OCI-LY7 (cell line): ENCODE measurements at regions not wholly inside any gene's neighbourhood (a gene's known extent, or its start where the extent isn't known, plus 50 kb on each side); places are given as distances from the start of the nearest gene placed in this dataset.
"Not testable (repeated sequence)": the region's sequence is repeated elsewhere in the genome, so short reads cannot be mapped to it uniquely, and the experiment has no call there.

ENCODE experiments used
- BruUV-seq: library from RNA; stranded (reverse); fragments of 400-500 nt; replicated peaks from 2 replicates; lab custom pipeline; 2021; lab: Mats Ljungman, UMichigan
- CTCF ChIA-PET: fragments of 300-600 bp; sonication (Branson Sonifier 250); formaldehyde crosslinking; loops from one replicate; lab custom pipeline; 2022; ENCODE audit warnings: antibody characterized with exemption; ENCODE audit not compliant: unreplicated experiment; lab: Charles Lee
- POLR2A ChIA-PET: fragments of 300-600 bp; sonication (Branson Sonifier 250); formaldehyde crosslinking; loops from one replicate; lab custom pipeline; 2022; ENCODE audit warnings: antibody characterized with exemption; lab: Charles Lee
- DNase-seq: peaks from one replicate; pipeline ENCODE4 v3.0.0-alpha.2; 2015; ENCODE audit warnings: low spot score
- H2AFZ ChIP-seq: fragments of 200-600 bp; sonication (generic), shearing (Covaris generic); 2 replicates; pipeline ENCODE4 v1.6.1; 2014; ENCODE audit warnings: mild to moderate bottlenecking, antibody characterized with exemption, low read length, moderate library complexity
- H3K27ac ChIP-seq: fragments of 200-600 bp; sonication (generic); 2 replicates; pipeline ENCODE4 v1.5.1; 2014; ENCODE audit warnings: mixed run types, low read depth, mild to moderate bottlenecking, moderate library complexity, low read length, inconsistent platforms; ENCODE audit not compliant: poor library complexity, severe bottlenecking
- H3K36me3 ChIP-seq: fragments of 200-600 bp; sonication (generic); 2 replicates; pipeline ENCODE4 v1.6.1; 2014; ENCODE audit warnings: mild to moderate bottlenecking, antibody characterized with exemption, low read length, moderate library complexity, mixed read lengths; ENCODE audit not compliant: insufficient read depth
- H3K4me1 ChIP-seq: fragments of 200-600 bp; sonication (generic); 2 replicates; pipeline ENCODE4 v1.5.1; 2014; ENCODE audit warnings: mild to moderate bottlenecking, low read length; ENCODE audit not compliant: insufficient read depth, poor library complexity, severe bottlenecking
- H3K4me2 ChIP-seq: fragments of 200-600 bp; sonication (generic); 2 replicates; pipeline ENCODE4 v1.6.1; 2014; ENCODE audit warnings: mild to moderate bottlenecking, low read length
- H3K4me3 ChIP-seq: fragments of 200-600 bp; sonication (generic); 2 replicates; pipeline ENCODE4 v1.5.1; 2014; ENCODE audit warnings: mild to moderate bottlenecking, low read depth, low read length; ENCODE audit not compliant: poor library complexity, severe bottlenecking
- H3K79me2 ChIP-seq: fragments of 200-600 bp; sonication (generic); 2 replicates; pipeline ENCODE4 v1.6.1; 2016; ENCODE audit warnings: low read depth, mild to moderate bottlenecking, low read length, moderate library complexity, mixed read lengths; ENCODE audit not compliant: insufficient read depth
- H3K9me2 ChIP-seq: fragments of 200-600 bp; sonication (generic); 2 replicates; pipeline ENCODE4 v1.6.1; 2016; ENCODE audit warnings: mild to moderate bottlenecking, low read length, mixed read lengths; ENCODE audit not compliant: insufficient read depth
- H3K9me3 ChIP-seq: fragments of 200-600 bp; sonication (generic); 2 replicates; pipeline ENCODE4 v1.6.1; 2014; ENCODE audit warnings: mild to moderate bottlenecking, mixed run types, low read length, mixed read lengths
- H4K20me1 ChIP-seq: fragments of 200-600 bp; sonication (generic); 2 replicates; pipeline ENCODE4 v1.6.1; 2014; ENCODE audit warnings: mild to moderate bottlenecking, antibody characterized with exemption, low read length, moderate library complexity, mixed read lengths; ENCODE audit not compliant: insufficient read depth
- CTCF ChIP-seq: fragments of 200-600 bp; sonication (generic); conservative IDR thresholded peaks from 2 replicates; pipeline ENCODE4 v1.5.1; 2014; ENCODE audit warnings: mild to moderate bottlenecking, antibody characterized with exemption, low read length, moderate library complexity, mixed read lengths
- EZH2phosphoT487 ChIP-seq: fragments of 200-600 bp; sonication (generic); IDR thresholded peaks from 2 replicates; pipeline ENCODE4 v1.6.1; 2018; ENCODE audit warnings: low read depth, borderline replicate concordance, mild to moderate bottlenecking, mixed run types, antibody characterized with exemption, low read length, moderate library complexity, mixed read lengths
- intact Hi-C: fragments of 100-400 bp; cut with micrococcal nuclease; formaldehyde crosslinking; loops from one replicate; pipeline ENCODE4 v1.10.0; 2022; ENCODE audit not compliant: unreplicated experiment

- Histone ChIP-seq H3K4me1 (no peaks in the 10 kb centered on the region), H3K4me2 (no peak overlapping the region), H3K9me2 (no peaks in the 10 kb centered on the region), H3K4me3 (no peak overlapping the region), H3K27ac (no peak overlapping the region), H3K36me3 (no peaks in the 10 kb centered on the region), H2AFZ (no peak overlapping the region), H4K20me1 (no peaks in the 10 kb centered on the region), H3K9me3 (no peaks in the 10 kb centered on the region), H3K79me2 (no peaks in the 10 kb centered on the region)
- TF ChIP-seq CTCF: no peak
- TF ChIP-seq EZH2phosphoT487: no peak
- CTCF ChIA-PET: no interaction called here
- intact Hi-C loops: no loop called here
- no TSS peak for BruUV-seq
- no peak for DNase-seq
- POLR2A ChIA-PET: no interaction called here
These were observed 54.8 kb upstream of the HMGB1 start for GRCh38 chr13:30520571-30520970.

GRCh38 chr13:30523211-30523610 is 57.5 kb upstream of the HMGB1 start:
- no peaks in the 10 kb centered on the region for H3K4me1 ChIP-seq
- no peak overlapping the region for H3K4me3 ChIP-seq
- no peak for TF ChIP-seq CTCF
- no peak for TF ChIP-seq EZH2phosphoT487
- no peak overlapping the region for H3K27ac ChIP-seq
- POLR2A ChIA-PET: no interaction called here
- CTCF ChIA-PET: no interaction called here
- no peak for DNase-seq
- no peak overlapping the region for H3K4me2 ChIP-seq
- H3K36me3 ChIP-seq: no peaks in the 10 kb centered on the region
- BruUV-seq: no TSS peak
- no peaks in the 10 kb centered on the region for H3K9me2 ChIP-seq
- intact Hi-C loops: no loop called here
- H2AFZ ChIP-seq: no peak overlapping the region
- no peaks in the 10 kb centered on the region for H3K9me3 ChIP-seq
- H3K79me2 ChIP-seq: no peaks in the 10 kb centered on the region
- no peaks in the 10 kb centered on the region for H4K20me1 ChIP-seq

GRCh38 chr13:30523817-30524216 is 58.1 kb upstream of the HMGB1 start:
- BruUV-seq, CTCF ChIA-PET: not testable (repeated sequence)

GRCh38 chr13:30525212-30525611 is 59.5 kb upstream of the HMGB1 start:
- H4K20me1 ChIP-seq, H3K4me2 ChIP-seq, CTCF ChIA-PET, H3K9me3 ChIP-seq, DNase-seq, H3K9me2 ChIP-seq, H3K36me3 ChIP-seq, H3K79me2 ChIP-seq, H3K4me3 ChIP-seq, H3K27ac ChIP-seq, H2AFZ ChIP-seq, BruUV-seq, H3K4me1 ChIP-seq, intact Hi-C loops: not testable (repeated sequence)
- POLR2A ChIA-PET: interaction anchor here (0.7 kb wide), 1 partner anchor 959 kb away, joined by 3 read pairs; no protein-coding TSS in a partner anchor

More at GRCh38 chr13:30523817-30524216, 58.1 kb upstream of the HMGB1 start:
- H3K9me3 ChIP-seq, H2AFZ ChIP-seq, intact Hi-C loops, H3K9me2 ChIP-seq, DNase-seq, H3K36me3 ChIP-seq, H3K27ac ChIP-seq, H3K79me2 ChIP-seq, H4K20me1 ChIP-seq, H3K4me2 ChIP-seq, H3K4me1 ChIP-seq, H3K4me3 ChIP-seq: not testable (repeated sequence)
- POLR2A ChIA-PET: interaction anchor here (0.7 kb wide), 1 partner anchor 41 kb away, joined by 3 read pairs; no protein-coding TSS in a partner anchor
